GM12873 (cell line): ENCODE measurements at regions not wholly inside any gene's neighbourhood (a gene's known extent, or its start where the extent isn't known, plus 50 kb on each side); places are given as distances from the start of the nearest gene placed in this dataset.

ENCODE experiments used
- TF ChIP-seq, protein P1 (sequence below): IDR thresholded peaks from 2 replicates; pipeline ENCODE4 v1.5.1; 2012; ENCODE audit warnings: low read depth, mild to moderate bottlenecking, moderate library complexity, low read length, control low read depth; ENCODE audit not compliant: insufficient read depth; ENCODE audit errors: missing control alignments

- TF ChIP-seq, protein P1, sequence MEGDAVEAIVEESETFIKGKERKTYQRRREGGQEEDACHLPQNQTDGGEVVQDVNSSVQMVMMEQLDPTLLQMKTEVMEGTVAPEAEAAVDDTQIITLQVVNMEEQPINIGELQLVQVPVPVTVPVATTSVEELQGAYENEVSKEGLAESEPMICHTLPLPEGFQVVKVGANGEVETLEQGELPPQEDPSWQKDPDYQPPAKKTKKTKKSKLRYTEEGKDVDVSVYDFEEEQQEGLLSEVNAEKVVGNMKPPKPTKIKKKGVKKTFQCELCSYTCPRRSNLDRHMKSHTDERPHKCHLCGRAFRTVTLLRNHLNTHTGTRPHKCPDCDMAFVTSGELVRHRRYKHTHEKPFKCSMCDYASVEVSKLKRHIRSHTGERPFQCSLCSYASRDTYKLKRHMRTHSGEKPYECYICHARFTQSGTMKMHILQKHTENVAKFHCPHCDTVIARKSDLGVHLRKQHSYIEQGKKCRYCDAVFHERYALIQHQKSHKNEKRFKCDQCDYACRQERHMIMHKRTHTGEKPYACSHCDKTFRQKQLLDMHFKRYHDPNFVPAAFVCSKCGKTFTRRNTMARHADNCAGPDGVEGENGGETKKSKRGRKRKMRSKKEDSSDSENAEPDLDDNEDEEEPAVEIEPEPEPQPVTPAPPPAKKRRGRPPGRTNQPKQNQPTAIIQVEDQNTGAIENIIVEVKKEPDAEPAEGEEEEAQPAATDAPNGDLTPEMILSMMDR: no peak
Measured at GRCh38 chr5:165282491-165282890, 1777.1 kb downstream of the MAT2B start.

DNA sequence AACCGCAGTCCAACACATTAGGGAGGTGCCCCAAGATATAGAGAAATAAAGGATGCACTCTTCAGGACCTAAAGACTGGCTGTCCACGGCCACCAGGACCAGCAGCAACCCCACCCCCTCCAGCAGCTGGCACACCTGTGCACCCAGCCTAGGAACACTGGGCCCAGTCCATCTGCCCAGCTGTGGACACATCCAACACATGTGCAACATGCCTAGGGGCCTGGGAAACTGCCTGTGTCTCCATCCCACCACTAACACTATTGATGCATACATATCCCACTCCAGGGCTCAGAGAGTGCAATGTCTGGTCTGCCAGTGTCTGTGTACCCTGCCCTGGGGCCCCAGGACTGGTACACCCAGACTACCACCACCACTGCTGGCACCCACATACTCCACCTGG is 1781.3 kb downstream of the MAT2B start:
- TF ChIP-seq, protein P1: no peak

GRCh38 chr5:165290535-165290934 is 1785.1 kb downstream of the MAT2B start:
- TF ChIP-seq, protein P1: no peak

DNA sequence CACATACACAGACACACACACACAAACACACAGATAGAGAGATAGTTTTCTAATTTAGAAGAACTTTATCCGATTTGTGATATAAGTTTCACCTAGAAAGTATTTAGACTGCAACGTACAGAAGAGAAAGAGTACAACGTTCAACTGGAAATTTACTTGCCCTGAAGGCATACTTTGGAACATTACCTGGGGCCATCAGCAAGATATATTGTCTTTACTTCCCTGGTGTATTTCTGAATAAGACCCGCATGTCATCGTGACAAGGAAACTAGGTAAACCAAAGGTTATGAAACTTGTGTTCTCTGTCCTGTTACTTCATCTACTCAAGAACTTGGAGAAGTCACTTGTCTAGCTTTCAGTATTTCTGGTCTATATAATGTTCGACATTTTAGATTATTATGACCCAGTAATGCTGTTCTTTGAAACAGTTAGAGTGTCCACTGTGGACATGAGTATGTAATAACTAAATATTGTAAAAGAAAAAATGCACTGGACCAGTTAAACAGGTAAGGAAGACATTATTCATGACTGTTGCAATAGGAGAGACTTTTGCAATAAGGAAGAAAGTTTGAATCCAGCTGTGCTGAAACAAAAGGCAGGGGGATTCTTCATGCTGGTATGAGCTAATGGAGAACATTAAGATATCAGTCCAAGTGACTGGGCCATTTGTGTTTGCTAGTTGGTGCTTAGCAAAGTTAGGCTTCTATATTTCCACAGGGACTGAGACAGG is 1791.1 kb downstream of the MAT2B start:
- TF ChIP-seq, protein P1: no peak

GRCh38 chr5:165304193-165304827 is 1798.9 kb downstream of the MAT2B start:
- TF ChIP-seq, protein P1: no peak

DNA sequence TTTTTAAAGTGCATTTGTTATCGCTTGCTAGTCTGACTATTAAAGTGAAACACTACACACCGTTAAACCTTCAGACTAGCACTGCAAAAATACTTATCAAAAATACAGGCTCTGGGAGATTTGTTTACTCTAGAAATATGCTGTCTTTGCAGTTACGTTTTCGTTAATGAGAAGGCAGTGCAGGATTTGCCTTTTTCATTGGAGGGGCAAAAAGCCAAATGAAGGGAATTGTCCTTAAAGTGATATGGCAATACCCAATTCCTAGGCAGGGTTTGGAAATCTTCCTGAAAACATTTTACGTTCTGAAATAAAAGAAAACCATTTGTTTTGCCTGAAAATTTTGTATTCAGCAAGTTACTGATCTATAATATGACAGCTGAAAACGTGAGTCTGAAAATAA is 1800.2 kb downstream of the MAT2B start:
- TF ChIP-seq, protein P1: no peak

- TF ChIP-seq, protein P1: no peak
Measured at GRCh38 chr5:165309446-165309845, 1804.0 kb downstream of the MAT2B start.
